ENCODE measurements at regions not wholly inside any gene's neighbourhood (a gene's known extent, or its start where the extent isn't known, plus 50 kb on each side); places are given as distances from the start of the nearest gene placed in this dataset.

GRCh38 chr4:52273885-52274284, 222.8 kb downstream of the SPATA18 start:
- Histone ChIP-seq H3K36me3 (ENCODE audit: control insufficient read depth in 2 of 2, insufficient read depth in 2 of 2, low read length in 2 of 2) (no peaks in the 10 kb centered on the region), H3K4me1 (ENCODE audit: control insufficient read depth, insufficient read depth, low read length) (no peaks in the 10 kb centered on the region), H3K9ac (ENCODE audit: low read length in 2 of 2) (no peak overlapping the region), H3K4me3 (ENCODE audit: low read length in 2 of 2) (no peak overlapping the region), H3K27ac (ENCODE audit: low read length) (no peak overlapping the region), H3K27me3 (ENCODE audit: control insufficient read depth in 1 of 2, insufficient read depth in 2 of 2, low read length in 2 of 2) (no peaks in the 10 kb centered on the region), H3K9me3 (ENCODE audit: control insufficient read depth in 2 of 2, low read length in 2 of 2) (peaks cover 0 to 3% of the 10 kb centered on the region in 2 donors)

DNA sequence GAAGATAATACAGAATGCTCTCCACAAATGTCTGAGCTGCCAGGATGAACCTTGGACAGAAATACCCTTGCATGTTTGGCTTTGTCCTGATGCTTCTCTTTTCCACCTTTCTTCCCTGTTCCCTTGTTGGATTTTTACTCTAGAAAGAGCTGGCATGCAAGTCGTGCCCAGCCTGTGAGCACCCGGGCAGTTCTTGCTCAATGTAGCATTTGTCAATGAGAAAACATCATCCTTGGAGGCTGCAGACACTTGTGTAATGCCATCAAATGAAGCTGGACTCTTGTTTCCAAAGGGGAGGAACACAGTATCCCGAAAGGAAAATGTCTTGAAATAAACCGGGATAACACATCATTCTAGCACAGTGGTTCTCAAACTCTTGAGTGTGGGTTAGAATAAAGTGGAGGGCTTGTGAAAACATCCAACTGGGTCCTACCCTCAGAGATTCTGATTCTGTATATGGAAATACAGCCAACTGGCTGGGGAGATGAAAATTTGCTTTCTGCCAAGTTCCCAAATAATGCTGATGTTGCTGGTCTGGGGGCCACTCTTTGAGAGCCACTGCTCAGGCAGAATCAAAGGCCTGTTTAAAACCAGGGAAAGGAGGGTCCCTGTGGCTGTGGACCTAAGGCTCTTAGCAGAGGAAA, 237.2 kb downstream of the SPATA18 start:
- H3K27me3 ChIP-seq (ENCODE audit: control insufficient read depth in 1 of 2, insufficient read depth in 2 of 2, low read length in 2 of 2), result no peaks in the 10 kb centered on the region
- H3K36me3 ChIP-seq (ENCODE audit: control insufficient read depth in 2 of 2, insufficient read depth in 2 of 2, low read length in 2 of 2), result no peaks in the 10 kb centered on the region
- no peak overlapping the region for H3K9ac ChIP-seq (ENCODE audit: low read length in 2 of 2)
- H3K4me1 ChIP-seq (ENCODE audit: control insufficient read depth, insufficient read depth, low read length), result no peaks in the 10 kb centered on the region
- H3K9me3 ChIP-seq (ENCODE audit: control insufficient read depth in 2 of 2, low read length in 2 of 2), result no peaks in the 10 kb centered on the region
- H3K4me3 ChIP-seq (ENCODE audit: low read length in 2 of 2), result no peak overlapping the region
- H3K27ac ChIP-seq (ENCODE audit: low read length), result no peak overlapping the region

GRCh38 chr4:52290466-52290865, 239.4 kb downstream of the SPATA18 start:
- Histone ChIP-seq H3K4me3 (ENCODE audit: low read length in 2 of 2) (no peak overlapping the region), H3K9me3 (ENCODE audit: control insufficient read depth in 2 of 2, low read length in 2 of 2) (no peaks in the 10 kb centered on the region), H3K36me3 (ENCODE audit: control insufficient read depth in 2 of 2, insufficient read depth in 2 of 2, low read length in 2 of 2) (no peaks in the 10 kb centered on the region), H3K27me3 (ENCODE audit: control insufficient read depth in 1 of 2, insufficient read depth in 2 of 2, low read length in 2 of 2) (no peaks in the 10 kb centered on the region), H3K27ac (ENCODE audit: low read length) (no peak overlapping the region), H3K4me1 (ENCODE audit: control insufficient read depth, insufficient read depth, low read length) (no peaks in the 10 kb centered on the region), H3K9ac (ENCODE audit: low read length in 2 of 2) (no peak overlapping the region)

DNA sequence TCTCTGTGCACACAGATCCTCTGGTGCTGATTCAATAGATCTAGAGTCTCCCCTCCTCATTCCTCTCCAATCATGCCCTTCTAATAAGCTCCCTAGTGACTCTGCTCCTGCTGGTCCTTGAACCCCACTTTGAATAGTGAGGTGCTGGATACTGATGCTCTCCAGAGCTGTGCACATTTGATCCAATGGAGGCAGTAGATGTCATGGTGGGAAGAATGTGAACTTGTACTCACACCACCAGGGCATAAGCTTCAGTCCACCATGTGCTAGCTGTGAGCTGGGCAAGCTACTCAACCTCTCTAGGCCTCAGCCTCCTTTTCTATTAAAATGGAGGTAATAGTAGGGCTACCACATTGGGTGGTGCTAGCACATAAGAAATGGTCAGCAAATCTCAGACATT, 241.1 kb downstream of the SPATA18 start:
- Histone ChIP-seq H3K9me3 (ENCODE audit: control insufficient read depth in 2 of 2, low read length in 2 of 2) (no peaks in the 10 kb centered on the region), H3K27ac (ENCODE audit: low read length) (no peak overlapping the region), H3K36me3 (ENCODE audit: control insufficient read depth in 2 of 2, insufficient read depth in 2 of 2, low read length in 2 of 2) (no peaks in the 10 kb centered on the region), H3K27me3 (ENCODE audit: control insufficient read depth in 1 of 2, insufficient read depth in 2 of 2, low read length in 2 of 2) (no peaks in the 10 kb centered on the region), H3K4me3 (ENCODE audit: low read length in 2 of 2) (no peak overlapping the region), H3K9ac (ENCODE audit: low read length in 2 of 2) (no peak overlapping the region), H3K4me1 (ENCODE audit: control insufficient read depth, insufficient read depth, low read length) (no peaks in the 10 kb centered on the region)

DNA sequence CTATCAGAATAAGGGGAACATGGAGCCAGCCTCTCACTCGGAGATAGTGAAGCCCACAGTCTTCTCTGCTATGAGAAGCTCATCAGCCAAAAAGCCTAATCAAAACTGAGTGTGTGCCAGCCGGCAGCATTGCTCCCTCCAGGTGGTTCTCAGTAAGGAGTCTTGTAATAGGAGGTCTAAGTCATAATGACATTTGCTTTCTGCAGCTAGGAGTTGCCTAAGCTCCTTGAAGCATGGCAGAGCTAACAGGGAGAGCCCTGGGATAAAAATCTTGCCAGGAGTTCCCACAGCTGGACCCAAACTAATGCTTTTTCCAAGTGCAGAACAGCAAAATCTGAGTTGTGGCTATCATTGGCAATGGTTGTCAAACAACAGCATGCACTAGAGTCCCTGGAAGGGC, 245.2 kb downstream of the SPATA18 start:
- Histone ChIP-seq H3K9me3 (ENCODE audit: control insufficient read depth in 2 of 2, low read length in 2 of 2) (no peaks in the 10 kb centered on the region), H3K36me3 (ENCODE audit: control insufficient read depth in 2 of 2, insufficient read depth in 2 of 2, low read length in 2 of 2) (no peaks in the 10 kb centered on the region), H3K4me3 (ENCODE audit: low read length in 2 of 2) (no peak overlapping the region), H3K4me1 (ENCODE audit: control insufficient read depth, insufficient read depth, low read length) (no peaks in the 10 kb centered on the region), H3K27ac (ENCODE audit: low read length) (no peak overlapping the region), H3K9ac (ENCODE audit: low read length in 2 of 2) (no peak overlapping the region), H3K27me3 (ENCODE audit: control insufficient read depth in 1 of 2, insufficient read depth in 2 of 2, low read length in 2 of 2) (no peaks in the 10 kb centered on the region)

- Histone ChIP-seq H3K4me1 (ENCODE audit: control insufficient read depth, insufficient read depth, low read length) (no peaks in the 10 kb centered on the region), H3K9ac (ENCODE audit: low read length in 2 of 2) (no peak overlapping the region), H3K27ac (ENCODE audit: low read length) (no peak overlapping the region), H3K36me3 (ENCODE audit: control insufficient read depth in 2 of 2, insufficient read depth in 2 of 2, low read length in 2 of 2) (no peaks in the 10 kb centered on the region), H3K9me3 (ENCODE audit: control insufficient read depth in 2 of 2, low read length in 2 of 2) (peaks cover 0 to 3% of the 10 kb centered on the region in 2 donors), H3K27me3 (ENCODE audit: control insufficient read depth in 1 of 2, insufficient read depth in 2 of 2, low read length in 2 of 2) (no peaks in the 10 kb centered on the region), H3K4me3 (ENCODE audit: low read length in 2 of 2) (no peak overlapping the region)
These were observed 247.3 kb downstream of the SPATA18 start for GRCh38 chr4:52298444-52298843.

- no peak overlapping the region for H3K4me3 ChIP-seq (ENCODE audit: low read length in 2 of 2)
- H3K27me3 ChIP-seq (ENCODE audit: control insufficient read depth in 1 of 2, insufficient read depth in 2 of 2, low read length in 2 of 2), result no peaks in the 10 kb centered on the region
- no peaks in the 10 kb centered on the region for H3K36me3 ChIP-seq (ENCODE audit: control insufficient read depth in 2 of 2, insufficient read depth in 2 of 2, low read length in 2 of 2)
- no peak overlapping the region for H3K27ac ChIP-seq (ENCODE audit: low read length)
- peaks cover 0 to 3% of the 10 kb centered on the region in 2 donors for H3K9me3 ChIP-seq (ENCODE audit: control insufficient read depth in 2 of 2, low read length in 2 of 2)
- no peak overlapping the region for H3K9ac ChIP-seq (ENCODE audit: low read length in 2 of 2)
- no peaks in the 10 kb centered on the region for H3K4me1 ChIP-seq (ENCODE audit: control insufficient read depth, insufficient read depth, low read length)
These were observed 248.0 kb downstream of the SPATA18 start for GRCh38 chr4:52299120-52299519.

DNA sequence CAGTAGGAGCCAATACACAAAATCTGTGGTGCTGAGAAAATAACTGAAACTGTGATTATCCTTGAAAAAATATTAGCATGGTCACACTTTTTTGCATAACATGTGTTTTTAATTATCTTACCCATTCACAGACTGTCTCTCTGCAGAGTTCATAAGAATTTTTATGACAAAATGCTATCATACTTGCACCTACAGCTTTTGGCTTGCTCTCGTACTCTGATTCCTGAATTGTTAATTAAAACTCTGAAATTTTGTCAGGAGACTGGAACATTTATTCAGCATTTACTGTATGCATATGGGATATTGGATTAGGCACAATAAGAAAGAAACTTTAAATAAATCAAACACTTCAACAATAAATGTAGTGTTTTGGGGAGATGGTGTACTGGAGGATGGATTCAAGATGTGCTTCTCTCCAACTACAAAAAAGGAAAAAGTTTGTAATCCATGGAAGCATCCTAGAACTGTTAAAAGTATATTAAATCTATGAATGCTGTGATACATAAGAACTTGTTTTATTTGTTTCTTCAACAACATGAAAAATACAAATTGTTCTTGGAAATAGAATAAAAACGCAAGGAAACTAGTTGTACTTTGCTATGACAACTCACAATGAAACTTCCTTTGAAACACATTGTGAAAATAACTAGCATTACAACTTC, 260.5 kb downstream of the SPATA18 start:
- Histone ChIP-seq H3K9ac (ENCODE audit: low read length in 2 of 2) (no peak overlapping the region), H3K27ac (ENCODE audit: low read length) (no peak overlapping the region), H3K4me1 (ENCODE audit: control insufficient read depth, insufficient read depth, low read length) (no peaks in the 10 kb centered on the region), H3K36me3 (ENCODE audit: control insufficient read depth in 2 of 2, insufficient read depth in 2 of 2, low read length in 2 of 2) (no peaks in the 10 kb centered on the region), H3K4me3 (ENCODE audit: low read length in 2 of 2) (no peak overlapping the region), H3K27me3 (ENCODE audit: control insufficient read depth in 1 of 2, insufficient read depth in 2 of 2, low read length in 2 of 2) (no peaks in the 10 kb centered on the region), H3K9me3 (ENCODE audit: control insufficient read depth in 2 of 2, low read length in 2 of 2) (no peaks in the 10 kb centered on the region)

DNA sequence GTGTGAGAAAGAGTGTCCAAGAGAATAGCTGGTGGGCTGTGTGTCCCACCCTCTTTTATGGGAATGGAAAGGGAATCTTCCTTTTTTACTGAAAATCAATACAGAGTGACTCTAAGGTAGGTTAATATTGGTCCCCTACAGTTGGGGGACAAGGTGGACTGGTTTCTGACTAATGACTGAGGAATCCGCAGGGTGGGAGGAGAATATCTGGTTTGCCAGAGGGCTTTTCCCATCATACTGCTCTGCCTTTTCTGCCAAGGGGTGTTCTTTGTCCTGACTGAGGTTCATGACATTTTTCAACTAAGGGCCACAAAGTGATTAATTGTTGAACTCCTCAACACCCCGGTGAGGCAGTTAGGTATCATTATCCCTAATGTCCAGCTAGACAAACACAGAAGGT, 261.6 kb downstream of the SPATA18 start:
- Histone ChIP-seq H3K9me3 (ENCODE audit: control insufficient read depth in 2 of 2, low read length in 2 of 2) (no peaks in the 10 kb centered on the region), H3K36me3 (ENCODE audit: control insufficient read depth in 2 of 2, insufficient read depth in 2 of 2, low read length in 2 of 2) (no peaks in the 10 kb centered on the region), H3K27me3 (ENCODE audit: control insufficient read depth in 1 of 2, insufficient read depth in 2 of 2, low read length in 2 of 2) (no peaks in the 10 kb centered on the region), H3K9ac (ENCODE audit: low read length in 2 of 2) (no peak overlapping the region), H3K4me3 (ENCODE audit: low read length in 2 of 2) (no peak overlapping the region), H3K4me1 (ENCODE audit: control insufficient read depth, insufficient read depth, low read length) (no peaks in the 10 kb centered on the region), H3K27ac (ENCODE audit: low read length) (no peak overlapping the region)

DNA sequence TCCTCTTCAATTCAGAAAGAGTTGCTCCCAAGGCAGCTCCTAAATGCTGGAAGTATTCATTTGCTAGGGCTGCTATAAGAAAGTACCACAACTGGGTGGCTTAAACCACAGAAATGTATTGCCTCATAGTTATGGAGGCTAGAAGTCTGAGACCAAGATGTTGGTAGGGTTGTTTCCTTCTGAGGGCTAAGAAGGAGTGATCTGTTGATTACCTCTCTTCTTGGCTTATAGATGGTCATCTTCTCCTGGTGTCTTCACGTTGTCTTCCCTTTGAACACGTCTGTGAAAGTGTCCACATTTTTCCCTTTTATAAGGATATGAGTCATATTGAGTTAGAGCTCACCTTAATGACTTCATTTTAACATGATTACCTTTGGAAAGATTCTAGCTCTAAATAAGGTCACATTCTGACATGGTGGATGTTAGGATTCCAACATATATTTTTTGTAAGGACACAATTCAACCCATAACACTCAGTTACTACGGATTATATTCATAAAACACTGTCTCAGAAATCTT, 266.3 kb downstream of the SPATA18 start:
- Histone ChIP-seq H3K4me1 (ENCODE audit: control insufficient read depth, insufficient read depth, low read length) (no peaks in the 10 kb centered on the region), H3K27me3 (ENCODE audit: control insufficient read depth in 1 of 2, insufficient read depth in 2 of 2, low read length in 2 of 2) (no peaks in the 10 kb centered on the region), H3K9ac (ENCODE audit: low read length in 2 of 2) (no peak overlapping the region)

GRCh38 chr4:52317981-52318380, 266.9 kb downstream of the SPATA18 start:
- no peak overlapping the region for H3K9ac ChIP-seq (ENCODE audit: low read length in 2 of 2)

More for the DNA sequence above, 266.3 kb downstream of the SPATA18 start:
- Histone ChIP-seq H3K9me3 (ENCODE audit: control insufficient read depth in 2 of 2, low read length in 2 of 2) (no peaks in the 10 kb centered on the region), H3K27ac (ENCODE audit: low read length) (no peak overlapping the region), H3K4me3 (ENCODE audit: low read length in 2 of 2) (no peak overlapping the region), H3K36me3 (ENCODE audit: control insufficient read depth in 2 of 2, insufficient read depth in 2 of 2, low read length in 2 of 2) (no peaks in the 10 kb centered on the region)

More at GRCh38 chr4:52317981-52318380, 266.9 kb downstream of the SPATA18 start:
- Histone ChIP-seq H3K9me3 (ENCODE audit: control insufficient read depth in 2 of 2, low read length in 2 of 2) (no peaks in the 10 kb centered on the region), H3K27me3 (ENCODE audit: control insufficient read depth in 1 of 2, insufficient read depth in 2 of 2, low read length in 2 of 2) (no peaks in the 10 kb centered on the region), H3K27ac (ENCODE audit: low read length) (no peak overlapping the region), H3K4me1 (ENCODE audit: control insufficient read depth, insufficient read depth, low read length) (no peaks in the 10 kb centered on the region), H3K4me3 (ENCODE audit: low read length in 2 of 2) (no peak overlapping the region), H3K36me3 (ENCODE audit: control insufficient read depth in 2 of 2, insufficient read depth in 2 of 2, low read length in 2 of 2) (no peaks in the 10 kb centered on the region)
